H1 (cell line): ENCODE measurements at regions not wholly inside any gene's neighbourhood (a gene's known extent, or its start where the extent isn't known, plus 50 kb on each side); places are given as distances from the start of the nearest gene placed in this dataset.

Experiments used
- KDM1A ChIP-seq: fragments of 200-600, 300-600 bp; sonication (generic); IDR thresholded peaks from 2 replicates; pipeline ENCODE4 v1.7.1; 2016; ENCODE audit warnings: mild to moderate bottlenecking, low read length, borderline replicate concordance
- SAP30 ChIP-seq: fragments of 300-600 bp; sonication (generic); IDR thresholded peaks from 2 replicates; pipeline ENCODE4 v1.7.1; 2012; ENCODE audit warnings: low read length, moderate library complexity, mild to moderate bottlenecking, inconsistent platforms; ENCODE audit not compliant: insufficient read depth, insufficient replicate concordance

GRCh38 chr12:91993287-91994017, 152.2 kb downstream of the BTG1 start (continued):
- TF ChIP-seq SAP30 (no peak), KDM1A (no peak)
